ENCODE measurements at regions not wholly inside any gene's neighbourhood (a gene's known extent, or its start where the extent isn't known, plus 50 kb on each side); places are given as distances from the start of the nearest gene placed in this dataset.

GRCh38 chr18:67290421-67290820 lies 226.1 kb downstream of the DSEL start:
- Mint-ChIP-seq H3K4me3 (no peak overlapping the region), H3K27ac (no peak overlapping the region), H3K4me1 (no peaks in the 10 kb centered on the region), H3K36me3 (ENCODE audit: low read depth) (no peaks in the 10 kb centered on the region), H3K27me3 (no peaks in the 10 kb centered on the region), H3K9me3 (peaks cover 5% of the 10 kb centered on the region)
- no peak for DNase-seq
- ATAC-seq: no peak

GRCh38 chr18:67285583-67285982 lies 230.9 kb downstream of the DSEL start:
- no peaks in the 10 kb centered on the region for H3K36me3 Mint-ChIP-seq (ENCODE audit: low read depth)
- peaks cover 2% of the 10 kb centered on the region for H3K27me3 Mint-ChIP-seq
- H3K4me1 Mint-ChIP-seq: no peaks in the 10 kb centered on the region
- H3K4me3 Mint-ChIP-seq: no peak overlapping the region
- ATAC-seq (no peak), DNase-seq (no peak)
- no peaks in the 10 kb centered on the region for H3K9me3 Mint-ChIP-seq
- H3K27ac Mint-ChIP-seq: no peak overlapping the region

- no peak for DNase-seq
- Mint-ChIP-seq H3K4me1 (no peaks in the 10 kb centered on the region), H3K9me3 (no peaks in the 10 kb centered on the region), H3K4me3 (no peak overlapping the region), H3K27me3 (peaks cover 2% of the 10 kb centered on the region), H3K36me3 (ENCODE audit: low read depth) (no peaks in the 10 kb centered on the region), H3K27ac (no peak overlapping the region)
- no peak for ATAC-seq
Observed at GRCh38 chr18:67282796-67283195, 233.7 kb downstream of the DSEL start.

GRCh38 chr18:67281746-67282145 lies 234.8 kb downstream of the DSEL start:
- no peaks in the 10 kb centered on the region for H3K4me1 Mint-ChIP-seq
- H3K4me3 Mint-ChIP-seq: no peak overlapping the region
- peaks cover 2% of the 10 kb centered on the region for H3K27me3 Mint-ChIP-seq
- H3K27ac Mint-ChIP-seq: no peak overlapping the region
- H3K36me3 Mint-ChIP-seq (ENCODE audit: low read depth): no peaks in the 10 kb centered on the region
- no peak for DNase-seq
- no peaks in the 10 kb centered on the region for H3K9me3 Mint-ChIP-seq
- ATAC-seq: no peak

- Mint-ChIP-seq H3K4me3 (no peak overlapping the region), H3K4me1 (no peaks in the 10 kb centered on the region), H3K27me3 (peaks cover 2% of the 10 kb centered on the region), H3K9me3 (no peaks in the 10 kb centered on the region), H3K36me3 (ENCODE audit: low read depth) (no peaks in the 10 kb centered on the region), H3K27ac (no peak overlapping the region)
- ATAC-seq (no peak), DNase-seq (no peak)
Observed at GRCh38 chr18:67280486-67281242, 235.9 kb downstream of the DSEL start.

- H3K4me3 Mint-ChIP-seq: no peak overlapping the region
- peaks cover 2% of the 10 kb centered on the region for H3K27me3 Mint-ChIP-seq
- no peak overlapping the region for H3K27ac Mint-ChIP-seq
- DNase-seq (no peak), ATAC-seq (no peak)
- no peaks in the 10 kb centered on the region for H3K9me3 Mint-ChIP-seq
- H3K4me1 Mint-ChIP-seq: no peaks in the 10 kb centered on the region
- H3K36me3 Mint-ChIP-seq (ENCODE audit: low read depth): no peaks in the 10 kb centered on the region
Observed at GRCh38 chr18:67279988-67280387, 236.5 kb downstream of the DSEL start.

- Mint-ChIP-seq H3K4me1 (no peaks in the 10 kb centered on the region), H3K36me3 (ENCODE audit: low read depth) (no peaks in the 10 kb centered on the region), H3K9me3 (no peaks in the 10 kb centered on the region), H3K27ac (no peak overlapping the region), H3K27me3 (peaks cover 2% of the 10 kb centered on the region), H3K4me3 (no peak overlapping the region)
- no peak for DNase-seq
- ATAC-seq: no peak
Observed at GRCh38 chr18:67278984-67279383, 237.5 kb downstream of the DSEL start.

GRCh38 chr18:67276638-67277037 lies 239.9 kb downstream of the DSEL start:
- no peaks in the 10 kb centered on the region for H3K36me3 Mint-ChIP-seq (ENCODE audit: low read depth)
- no peak overlapping the region for H3K4me3 Mint-ChIP-seq
- H3K9me3 Mint-ChIP-seq: no peaks in the 10 kb centered on the region
- ATAC-seq: no peak
- no peaks in the 10 kb centered on the region for H3K4me1 Mint-ChIP-seq
- no peak for DNase-seq
- H3K27ac Mint-ChIP-seq: no peak overlapping the region
- peaks cover 2% of the 10 kb centered on the region for H3K27me3 Mint-ChIP-seq

GRCh38 chr18:67273288-67273687 lies 243.2 kb downstream of the DSEL start:
- ATAC-seq (no peak), DNase-seq (no peak)
- Mint-ChIP-seq H3K27me3 (no peaks in the 10 kb centered on the region), H3K27ac (no peak overlapping the region), H3K9me3 (no peaks in the 10 kb centered on the region), H3K4me1 (peaks cover 13% of the 10 kb centered on the region), H3K4me3 (no peak overlapping the region), H3K36me3 (ENCODE audit: low read depth) (no peaks in the 10 kb centered on the region)

GRCh38 chr18:67269206-67269605 lies 247.3 kb downstream of the DSEL start:
- Mint-ChIP-seq H3K27ac (no peak overlapping the region), H3K9me3 (no peaks in the 10 kb centered on the region), H3K36me3 (ENCODE audit: low read depth) (no peaks in the 10 kb centered on the region), H3K4me3 (no peak overlapping the region), H3K27me3 (no peaks in the 10 kb centered on the region), H3K4me1 (peaks cover 38% of the 10 kb centered on the region)
- no peak for DNase-seq
- ATAC-seq: peak; percentile 77

- Mint-ChIP-seq H3K9me3 (no peaks in the 10 kb centered on the region), H3K4me1 (peaks cover 38% of the 10 kb centered on the region), H3K4me3 (no peak overlapping the region), H3K36me3 (ENCODE audit: low read depth) (no peaks in the 10 kb centered on the region), H3K27me3 (no peaks in the 10 kb centered on the region), H3K27ac (no peak overlapping the region)
- DNase-seq (no peak), ATAC-seq (no peak)
Observed at GRCh38 chr18:67268530-67268929, 248.0 kb downstream of the DSEL start.

- no peak for ATAC-seq
- H3K36me3 Mint-ChIP-seq (ENCODE audit: low read depth): no peaks in the 10 kb centered on the region
- DNase-seq: no peak
- no peak overlapping the region for H3K27ac Mint-ChIP-seq
- H3K4me3 Mint-ChIP-seq: no peak overlapping the region
- H3K4me1 Mint-ChIP-seq: peaks cover 49% of the 10 kb centered on the region
- no peaks in the 10 kb centered on the region for H3K9me3 Mint-ChIP-seq
- H3K27me3 Mint-ChIP-seq: no peaks in the 10 kb centered on the region
Observed at GRCh38 chr18:67266246-67267237, 250.0 kb downstream of the DSEL start.

GRCh38 chr18:67265464-67266245 lies 250.9 kb downstream of the DSEL start:
- peaks cover 52% of the 10 kb centered on the region for H3K4me1 Mint-ChIP-seq
- DNase-seq (no peak), ATAC-seq (peak; percentile 65)
- no peak overlapping the region for H3K27ac Mint-ChIP-seq
- H3K27me3 Mint-ChIP-seq: no peaks in the 10 kb centered on the region
- H3K36me3 Mint-ChIP-seq (ENCODE audit: low read depth): no peaks in the 10 kb centered on the region
- H3K9me3 Mint-ChIP-seq: no peaks in the 10 kb centered on the region
- H3K4me3 Mint-ChIP-seq: no peak overlapping the region

GRCh38 chr18:67261931-67262552 lies 254.5 kb downstream of the DSEL start:
- no peaks in the 10 kb centered on the region for H3K36me3 Mint-ChIP-seq (ENCODE audit: low read depth)
- no peaks in the 10 kb centered on the region for H3K27me3 Mint-ChIP-seq
- DNase-seq: no peak
- H3K27ac Mint-ChIP-seq: no peak overlapping the region
- H3K9me3 Mint-ChIP-seq: no peaks in the 10 kb centered on the region
- peak; percentile 58 for ATAC-seq
- peaks cover 39% of the 10 kb centered on the region for H3K4me1 Mint-ChIP-seq
- no peak overlapping the region for H3K4me3 Mint-ChIP-seq

Measured in activated naive CD8-positive, alpha-beta T cell treated with anti-CD3 and anti-CD28 coated beads, Interleukin-2, amount 50 U/mL, for 24 hours (primary cell).